H9 (cell line): ENCODE measurements at regions not wholly inside any gene's neighbourhood (a gene's known extent, or its start where the extent isn't known, plus 50 kb on each side); places are given as distances from the start of the nearest gene placed in this dataset.

Source experiments
- DNase-seq: peaks from one replicate; pipeline ENCODE4 v3.0.0-alpha.2; 2017
- H2AFZ ChIP-seq: one replicate; pipeline ENCODE4 v1.6.1; 2013; ENCODE audit warnings: mild to moderate bottlenecking, low read length, control low read depth, moderate library complexity
- H2AK5ac ChIP-seq: 2 replicates; pipeline ENCODE4 v1.6.1; 2013; ENCODE audit warnings: low read length, control low read depth, mixed read lengths; ENCODE audit not compliant: insufficient read length
- H2BK120ac ChIP-seq: one replicate; pipeline ENCODE4 v1.6.1; 2013; ENCODE audit warnings: low read depth, mild to moderate bottlenecking, low read length, control low read depth, inconsistent platforms; ENCODE audit not compliant: poor library complexity, severe bottlenecking
- H2BK12ac ChIP-seq: 2 replicates; pipeline ENCODE4 v1.6.1; 2013; ENCODE audit warnings: low read length, control low read depth, mixed read lengths, low read depth; ENCODE audit not compliant: insufficient read length
- H2BK15ac ChIP-seq: 2 replicates; pipeline ENCODE4 v1.6.1; 2013; ENCODE audit warnings: low read depth, low read length, control low read depth
- H2BK20ac ChIP-seq: one replicate; pipeline ENCODE4 v1.6.1; 2013; ENCODE audit warnings: low read depth, mild to moderate bottlenecking, low read length, control low read depth, inconsistent platforms; ENCODE audit not compliant: poor library complexity, severe bottlenecking
- H2BK5ac ChIP-seq: 2 replicates; pipeline ENCODE4 v1.6.1; 2013; ENCODE audit warnings: low read length, control low read depth, mixed read lengths; ENCODE audit not compliant: insufficient read length
- H3K14ac ChIP-seq: 2 replicates; pipeline ENCODE4 v1.6.1; 2013; ENCODE audit warnings: low read length, control low read depth; ENCODE audit not compliant: insufficient read depth
- H3K18ac ChIP-seq: 2 replicates; pipeline ENCODE4 v1.6.1; 2013; ENCODE audit warnings: low read depth, mild to moderate bottlenecking, mixed read lengths, low read length, control low read depth; ENCODE audit not compliant: insufficient read length
- H3K23ac ChIP-seq: 2 replicates; pipeline ENCODE4 v1.6.1; 2013; ENCODE audit warnings: low read length, control low read depth, mixed read lengths, low read depth; ENCODE audit not compliant: insufficient read length
- H3K23me2 ChIP-seq: 2 replicates; pipeline ENCODE4 v1.6.1; 2013; ENCODE audit warnings: low read depth, mild to moderate bottlenecking, mixed read lengths, low read length, control low read depth; ENCODE audit not compliant: insufficient read length, poor library complexity, severe bottlenecking
- H3K27ac ChIP-seq: 2 replicates; pipeline ENCODE4 v1.5.1; 2013; ENCODE audit warnings: low read length, control low read depth, mixed read lengths, low read depth; ENCODE audit not compliant: insufficient read length
- H3K27me3 ChIP-seq: 2 replicates; pipeline ENCODE4 v1.6.1; 2013; ENCODE audit warnings: low read length, control low read depth, inconsistent platforms; ENCODE audit not compliant: insufficient read depth
- H3K4ac ChIP-seq: 2 replicates; pipeline ENCODE4 v1.6.1; 2013; ENCODE audit warnings: low read depth, mild to moderate bottlenecking, control low read depth, inconsistent platforms, low read length, moderate library complexity
- H3K4me1 ChIP-seq: 2 replicates; pipeline ENCODE4 v1.6.1; 2013; ENCODE audit warnings: low read length, control low read depth, inconsistent platforms; ENCODE audit not compliant: insufficient read depth
- H3K4me2 ChIP-seq: 2 replicates; pipeline ENCODE4 v1.6.1; 2013; ENCODE audit warnings: low read length, control low read depth, mixed read lengths; ENCODE audit not compliant: insufficient read length, insufficient read depth
- H3K56ac ChIP-seq: 2 replicates; pipeline ENCODE4 v1.6.1; 2013; ENCODE audit warnings: low read depth, mild to moderate bottlenecking, mixed read lengths, low read length, control low read depth; ENCODE audit not compliant: insufficient read length
- H3K79me1 ChIP-seq: 2 replicates; pipeline ENCODE4 v1.6.1; 2013; ENCODE audit warnings: low read depth, mild to moderate bottlenecking, moderate library complexity, low read length, control low read depth, inconsistent platforms; ENCODE audit not compliant: insufficient read depth, poor library complexity, severe bottlenecking
- H3K79me2 ChIP-seq: 2 replicates; pipeline ENCODE4 v1.6.1; 2013; ENCODE audit warnings: low read length, control low read depth, inconsistent platforms; ENCODE audit not compliant: insufficient read depth
- H3K9ac ChIP-seq: 2 replicates; pipeline ENCODE4 v1.6.1; 2013; ENCODE audit warnings: low read length, control low read depth, mixed read lengths; ENCODE audit not compliant: insufficient read length; ENCODE audit errors: extremely low read depth
- H3K9me3 ChIP-seq: one replicate; pipeline ENCODE4 v1.6.1; 2013; ENCODE audit warnings: low read depth, low read length, inconsistent platforms; ENCODE audit not compliant: control insufficient read depth
- H3T11ph ChIP-seq: one replicate; pipeline ENCODE4 v1.6.1; 2013; ENCODE audit warnings: mild to moderate bottlenecking, low read length, control low read depth, inconsistent platforms
- H4K20me1 ChIP-seq: one replicate; pipeline ENCODE4 v1.6.1; 2013; ENCODE audit not compliant: control insufficient read depth, insufficient read length, insufficient read depth
- H4K5ac ChIP-seq: 2 replicates; pipeline ENCODE4 v1.6.1; 2013; ENCODE audit warnings: low read depth, mild to moderate bottlenecking, mixed read lengths, low read length, control low read depth; ENCODE audit not compliant: insufficient read length
- H4K8ac ChIP-seq: replicated peaks from 2 replicates; pipeline ENCODE4 v1.6.1; 2013; ENCODE audit warnings: low read length, control low read depth, mixed read lengths, low read depth; ENCODE audit not compliant: insufficient read length
- H4K91ac ChIP-seq: 2 replicates; pipeline ENCODE4 v1.6.1; 2013; ENCODE audit warnings: low read depth, mild to moderate bottlenecking, moderate library complexity, mixed read lengths, low read length, control low read depth; ENCODE audit not compliant: insufficient read length
- H3K27ac Mint-ChIP-seq, 3 experiments: 2 replicates in 2 of 3; 3 replicates in 1 of 3; pipeline ENCODE4 v1.8.0; 2020 to 2021; ENCODE audit warnings: mixed read lengths in 3 of 3, mild to moderate bottlenecking in 1 of 3, moderate library complexity in 1 of 3
- H3K27me3 Mint-ChIP-seq: 2 replicates; pipeline ENCODE4 v1.8.0; 2021; ENCODE audit warnings: low read depth, mild to moderate bottlenecking, moderate library complexity, mixed read lengths
- H3K36me3 Mint-ChIP-seq, 3 experiments: 2 replicates in 2 of 3; 3 replicates in 1 of 3; pipeline ENCODE4 v1.8.0; 2020 to 2021; ENCODE audit warnings: low read depth in 3 of 3, mixed read lengths in 3 of 3; ENCODE audit not compliant: insufficient read depth in 1 of 3
- H3K4me1 Mint-ChIP-seq, 2 experiments: 2 replicates each; pipeline ENCODE4 v1.8.0; 2020; ENCODE audit warnings: mixed read lengths in 2 of 2
- H3K4me3 Mint-ChIP-seq, 2 experiments: 2 replicates in 1 of 2; 3 replicates in 1 of 2; pipeline ENCODE4 v1.8.0; 2020 to 2021; ENCODE audit warnings: mild to moderate bottlenecking in 2 of 2, mixed read lengths in 2 of 2, moderate library complexity in 1 of 2
- H3K9me3 Mint-ChIP-seq, 2 experiments: 2 replicates in 1 of 2; 3 replicates in 1 of 2; pipeline ENCODE4 v1.8.0; 2020; ENCODE audit warnings: mild to moderate bottlenecking in 2 of 2, mixed read lengths in 2 of 2, moderate library complexity in 1 of 2
- WGBS: extraction: QIAGEN DNeasy Blood & Tissue Kit; methylation state at CpG from one replicate; pipeline ENCODE4 v1.1.7; 2013; ENCODE audit warnings: missing lambda C conversion rate, low lambda C conversion rate, mixed read lengths; ENCODE audit not compliant: insufficient read length; ENCODE audit errors: extremely low coverage; 5-methylcytosine and 5-hydroxymethylcytosine counted together
- TF ChIP-seq, protein P1 (sequence below): fragments of 200-600 bp; sonication (generic); conservative IDR thresholded peaks from 3 replicates; pipeline ENCODE4 v1.8.0; 2021; ENCODE audit warnings: antibody characterized with exemption, mild to moderate bottlenecking

- Histone ChIP-seq H2AK5ac (no peak overlapping the region), H2BK20ac (no peak overlapping the region), H3K56ac (no peak overlapping the region), H3K18ac (no peak overlapping the region), H3K14ac (no peak overlapping the region), H3K4me2 (no peak overlapping the region), H3K79me1 (no peaks in the 10 kb centered on the region), H3K9me3 (no peaks in the 10 kb centered on the region), H4K91ac (no peak overlapping the region), H2BK12ac (no peak overlapping the region), H3K4me1 (no peaks in the 10 kb centered on the region; the same call in 1 of the 2 replicates), H3K27ac (no peak overlapping the region), H4K20me1 (no peaks in the 10 kb centered on the region), H3K79me2 (no peaks in the 10 kb centered on the region), H2BK120ac (no peak overlapping the region), H3K23ac (no peak overlapping the region), H4K8ac (no peak overlapping the region), H3K23me2 (no peaks in the 10 kb centered on the region), H2BK15ac (no peak overlapping the region), H3K9ac (no peak overlapping the region), H4K5ac (no peak overlapping the region), H2BK5ac (no peak overlapping the region), H3T11ph (no peak overlapping the region), H3K4ac (no peak overlapping the region), H3K27me3 (no peaks in the 10 kb centered on the region), H2AFZ (no peak overlapping the region)
- Mint-ChIP-seq H3K9me3 (no peaks in the 10 kb centered on the region; a peak in 1 of 5 replicates), H3K27ac (no peak overlapping the region), H3K36me3 (peaks cover 0 to 5% (median 5%) of the 10 kb centered on the region in 3 experiments; a peak in 2 of 7 replicates), H3K4me3 (no peak overlapping the region), H3K4me1 (no peaks in the 10 kb centered on the region), H3K27me3 (no peaks in the 10 kb centered on the region)
- no peak for DNase-seq
- TF ChIP-seq, protein P1, sequence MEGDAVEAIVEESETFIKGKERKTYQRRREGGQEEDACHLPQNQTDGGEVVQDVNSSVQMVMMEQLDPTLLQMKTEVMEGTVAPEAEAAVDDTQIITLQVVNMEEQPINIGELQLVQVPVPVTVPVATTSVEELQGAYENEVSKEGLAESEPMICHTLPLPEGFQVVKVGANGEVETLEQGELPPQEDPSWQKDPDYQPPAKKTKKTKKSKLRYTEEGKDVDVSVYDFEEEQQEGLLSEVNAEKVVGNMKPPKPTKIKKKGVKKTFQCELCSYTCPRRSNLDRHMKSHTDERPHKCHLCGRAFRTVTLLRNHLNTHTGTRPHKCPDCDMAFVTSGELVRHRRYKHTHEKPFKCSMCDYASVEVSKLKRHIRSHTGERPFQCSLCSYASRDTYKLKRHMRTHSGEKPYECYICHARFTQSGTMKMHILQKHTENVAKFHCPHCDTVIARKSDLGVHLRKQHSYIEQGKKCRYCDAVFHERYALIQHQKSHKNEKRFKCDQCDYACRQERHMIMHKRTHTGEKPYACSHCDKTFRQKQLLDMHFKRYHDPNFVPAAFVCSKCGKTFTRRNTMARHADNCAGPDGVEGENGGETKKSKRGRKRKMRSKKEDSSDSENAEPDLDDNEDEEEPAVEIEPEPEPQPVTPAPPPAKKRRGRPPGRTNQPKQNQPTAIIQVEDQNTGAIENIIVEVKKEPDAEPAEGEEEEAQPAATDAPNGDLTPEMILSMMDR: no peak
- no CpG with 5 or more reads among the region's 4 CpGs for WGBS
Observed at GRCh38 chr10:20396701-20397100, 500.4 kb downstream of the NEBL start.
